Embryonic facial prominence (tissue), 1 donor: ENCODE measurements at regions not wholly inside any gene's neighbourhood (a gene's known extent, or its start where the extent isn't known, plus 50 kb on each side); places are given as distances from the start of the nearest gene placed in this dataset.

Source experiments
- DNase-seq: peaks from one replicate; pipeline ENCODE4 v3.0.0-alpha.2; 2016; ENCODE audit errors: extremely low spot score

GRCh38 chr1:238123201-238123600 lies 232.5 kb upstream of the ZP4 start:
- no peak for DNase-seq

- no peak for DNase-seq
Observed at GRCh38 chr1:238119861-238120260, 229.1 kb upstream of the ZP4 start.

GRCh38 chr1:238119060-238119459 lies 228.3 kb upstream of the ZP4 start:
- DNase-seq = no peak

- DNase-seq = no peak
Observed at GRCh38 chr1:238115852-238116251, 225.1 kb upstream of the ZP4 start.

- DNase-seq = no peak
Observed at GRCh38 chr1:238112952-238113621, 222.4 kb upstream of the ZP4 start.

- no peak for DNase-seq
Observed at GRCh38 chr1:238111516-238111915, 220.8 kb upstream of the ZP4 start.

- no peak for DNase-seq
Observed at GRCh38 chr1:238111081-238111480, 220.4 kb upstream of the ZP4 start.

GRCh38 chr1:238108417-238108816 lies 217.7 kb upstream of the ZP4 start:
- no peak for DNase-seq

- DNase-seq = no peak
Observed at GRCh38 chr1:238107322-238107721, 216.6 kb upstream of the ZP4 start.

GRCh38 chr1:238104752-238105151 lies 214.0 kb upstream of the ZP4 start:
- no peak for DNase-seq

GRCh38 chr1:238101923-238102322 lies 211.2 kb upstream of the ZP4 start:
- no peak for DNase-seq

- DNase-seq = no peak
Observed at GRCh38 chr1:238099871-238100270, 209.1 kb upstream of the ZP4 start.

- no peak for DNase-seq
Observed at GRCh38 chr1:238089615-238090014, 198.9 kb upstream of the ZP4 start.

- no peak for DNase-seq
Observed at GRCh38 chr1:238088560-238089290, 198.0 kb upstream of the ZP4 start.

GRCh38 chr1:238073991-238074390 lies 183.3 kb upstream of the ZP4 start:
- no peak for DNase-seq

- DNase-seq = no peak
Observed at GRCh38 chr1:238071061-238071460, 180.3 kb upstream of the ZP4 start.

GRCh38 chr1:238063454-238063853 lies 172.7 kb upstream of the ZP4 start:
- no peak for DNase-seq

- DNase-seq = no peak
Observed at GRCh38 chr1:238061967-238062613, 171.4 kb upstream of the ZP4 start.

- DNase-seq = no peak
Observed at GRCh38 chr1:238060061-238060460, 169.3 kb upstream of the ZP4 start.

- DNase-seq = no peak
Observed at GRCh38 chr1:238052496-238053266, 162.0 kb upstream of the ZP4 start.

- no peak for DNase-seq
Observed at GRCh38 chr1:238029126-238029525, 138.4 kb upstream of the ZP4 start.

- no peak for DNase-seq
Observed at GRCh38 chr1:238027366-238027765, 136.6 kb upstream of the ZP4 start.
